Endothelial cell of umbilical vein (primary cell): ENCODE measurements at regions not wholly inside any gene's neighbourhood (a gene's known extent, or its start where the extent isn't known, plus 50 kb on each side); places are given as distances from the start of the nearest gene placed in this dataset.

Experiments used
- BruUV-seq: library from RNA; stranded (reverse); fragments of 400-500 nt; replicated peaks from 2 replicates; lab custom pipeline; 2021; lab: Mats Ljungman, UMichigan
- CTCF ChIA-PET: fragments of 300-600, 350-600 bp; sonication (Branson Sonifier 250); formaldehyde crosslinking; loops from one replicate; lab custom pipeline; 2021; ENCODE audit warnings: antibody characterized with exemption, inconsistent platforms; lab: Charles Lee
- POLR2A ChIA-PET: fragments of 300-600, 350-600 bp; sonication (Branson Sonifier 250); formaldehyde crosslinking; loops from one replicate; lab custom pipeline; 2021; ENCODE audit warnings: antibody characterized with exemption, inconsistent platforms; lab: Charles Lee
- DNase-seq: peaks from one replicate; pipeline ENCODE4 v3.0.0-alpha.2; 2011; ENCODE audit warnings: low read depth, low spot score
- FAIRE-seq: peaks from 2 replicates; lab custom pipeline; 2011; peaks lifted over from hg19 to GRCh38; lab: Jason Lieb, UNC
- H2AFZ ChIP-seq: 2 replicates; pipeline ENCODE4 v1.6.0; 2012; ENCODE audit warnings: low read depth, low read length, control low read depth, inconsistent platforms
- H3K27ac ChIP-seq: 2 replicates; pipeline ENCODE4 v1.5.1; 2011; ENCODE audit warnings: low read depth, mild to moderate bottlenecking, control low read depth, low read length, moderate library complexity; ENCODE audit not compliant: insufficient read depth
- H3K27me3 ChIP-seq, 2 experiments: 2 replicates each; pipeline versions ENCODE4 v1.6.0 to v1.6.1; 2011; ENCODE audit warnings: low read length in 2 of 2, mixed read lengths in 1 of 2; ENCODE audit not compliant: control insufficient read depth in 2 of 2, insufficient read depth in 2 of 2
- H3K36me3 ChIP-seq, 2 experiments: 2 replicates in 1 of 2; 3 replicates in 1 of 2; pipeline ENCODE4 v1.5.1; 2011; ENCODE audit warnings: low read length in 2 of 2, mild to moderate bottlenecking in 1 of 2, moderate library complexity in 1 of 2; ENCODE audit not compliant: control insufficient read depth in 2 of 2, insufficient read depth in 2 of 2; ENCODE audit errors: extremely low read depth in 1 of 2
- H3K4me1 ChIP-seq: 3 replicates; pipeline ENCODE4 v1.5.1; 2011; ENCODE audit warnings: mild to moderate bottlenecking, low read length; ENCODE audit not compliant: control insufficient read depth, insufficient read depth; ENCODE audit errors: extremely low read depth
- H3K4me2 ChIP-seq: 2 replicates; pipeline ENCODE4 v1.6.1; 2011; ENCODE audit warnings: low read length, control low read depth, mixed read lengths; ENCODE audit not compliant: insufficient read depth
- H3K4me3 ChIP-seq, 3 experiments: fragments of 200-600 bp in 1 of 3; sonication (generic), shearing (Covaris generic) in 1 of 3; replicated peaks in 1 of 3; 2 replicates each; pipeline ENCODE4 v1.5.1; 2011 to 2016; ENCODE audit warnings: control low read depth in 3 of 3, low read length in 3 of 3, mild to moderate bottlenecking in 2 of 3, inconsistent platforms in 1 of 3, low read depth in 1 of 3, moderate library complexity in 1 of 3; ENCODE audit not compliant: insufficient read depth in 1 of 3
- H3K79me2 ChIP-seq: 2 replicates; pipeline ENCODE4 v1.6.0; 2012; ENCODE audit warnings: low read length, inconsistent platforms; ENCODE audit not compliant: control insufficient read depth, insufficient read depth
- H3K9ac ChIP-seq: replicated peaks from 2 replicates; pipeline ENCODE3; 2011; ENCODE audit warnings: low read length, control low read depth; ENCODE audit not compliant: insufficient read depth; ENCODE audit errors: extremely low read depth
- H3K9me1 ChIP-seq: replicated peaks from 3 replicates; pipeline ENCODE4 v1.6.0; 2011; ENCODE audit warnings: mild to moderate bottlenecking, low read length; ENCODE audit not compliant: control insufficient read depth, insufficient read depth; ENCODE audit errors: extremely low read depth
- H3K9me3 ChIP-seq: replicated peaks from 2 replicates; pipeline ENCODE4 v1.5.1; 2012; ENCODE audit warnings: low read length, inconsistent platforms; ENCODE audit not compliant: control insufficient read depth, insufficient read depth
- H4K20me1 ChIP-seq: replicated peaks from 2 replicates; pipeline ENCODE3; 2011; ENCODE audit warnings: mild to moderate bottlenecking, low read length; ENCODE audit not compliant: control insufficient read depth, insufficient read depth; ENCODE audit errors: extremely low read depth
- EZH2 ChIP-seq: IDR thresholded peaks from 2 replicates; pipeline ENCODE4 v1.6.1; 2012; ENCODE audit warnings: borderline replicate concordance, low read depth, mild to moderate bottlenecking, moderate library complexity, low read length, inconsistent platforms; ENCODE audit not compliant: severe bottlenecking
- FOS ChIP-seq: IDR thresholded peaks from 2 replicates; pipeline ENCODE4 v1.6.1; 2011; ENCODE audit warnings: mild to moderate bottlenecking, low read length, moderate library complexity, borderline replicate concordance; ENCODE audit not compliant: insufficient read depth
- GATA2 ChIP-seq: IDR thresholded peaks from 2 replicates; pipeline ENCODE4 v1.7.0; 2011; ENCODE audit warnings: low read depth, mild to moderate bottlenecking, moderate library complexity, mixed read lengths, low read length; ENCODE audit not compliant: insufficient read length, insufficient read depth
- JUN ChIP-seq: IDR thresholded peaks from 2 replicates; pipeline ENCODE4 v1.6.1; 2011; ENCODE audit warnings: borderline replicate concordance, low read depth; ENCODE audit not compliant: insufficient read length, insufficient read depth
- MAX ChIP-seq: IDR thresholded peaks from 2 replicates; pipeline ENCODE4 v1.6.1; 2011; ENCODE audit not compliant: insufficient read depth, insufficient read length
- MYC ChIP-seq: IDR thresholded peaks from one replicate; pipeline ENCODE4 v1.6.1; 2011; ENCODE audit warnings: mild to moderate bottlenecking, low read depth, low read length
- POLR2A ChIP-seq: IDR thresholded peaks from 2 replicates; pipeline ENCODE4 v1.6.1; 2012; ENCODE audit warnings: low read depth, mild to moderate bottlenecking, control low read depth, low read length
- POLR2AphosphoS5 ChIP-seq: IDR thresholded peaks from 2 replicates; pipeline ENCODE4 v1.6.1; 2012; ENCODE audit warnings: low read depth, mild to moderate bottlenecking, control low read depth, low read length, moderate library complexity; ENCODE audit not compliant: insufficient read depth
- dilution Hi-C: fragments of 300-500 bp; cut with MboI; formaldehyde crosslinking; loops from one replicate; pipeline ENCODE4 v1.15.0; 2019; ENCODE audit warnings: low sequenced_read_pairs; ENCODE audit not compliant: extremely low pct_ligation_motif_present
- intact Hi-C: fragments of 100-400 bp; cut with micrococcal nuclease; formaldehyde crosslinking; loops from one replicate; pipeline ENCODE4 v1.10.0; 2022
- TF ChIP-seq, protein P1 (sequence below), 2 donors: IDR thresholded peaks; 1 replicate in 1 of 2; 2 replicates in 1 of 2; pipeline ENCODE4 v1.5.1; 2011; ENCODE audit warnings: low read length in 2 of 2, mild to moderate bottlenecking in 2 of 2, moderate library complexity in 2 of 2, control low read depth in 1 of 2, inconsistent platforms in 1 of 2, low read depth in 1 of 2; ENCODE audit not compliant: insufficient read depth in 1 of 2; ENCODE audit errors: extremely low read depth in 1 of 2

GRCh38 chr10:59593768-59594167, 115.9 kb downstream of the SLC16A9 start:
- CTCF ChIA-PET, result no interaction called here
- no TSS peak for BruUV-seq
- H3K9ac ChIP-seq, result no peak overlapping the region
- no peaks in the 10 kb centered on the region for H3K9me3 ChIP-seq
- H3K4me1 ChIP-seq, result no peaks in the 10 kb centered on the region
- DNase-seq (no peak), FAIRE-seq (no peak)
- H3K36me3 ChIP-seq, result no peaks in the 10 kb centered on the region
- H4K20me1 ChIP-seq, result no peaks in the 10 kb centered on the region
- H3K27ac ChIP-seq, result no peak overlapping the region
- no peaks in the 10 kb centered on the region for H3K9me1 ChIP-seq
- H2AFZ ChIP-seq, result no peak overlapping the region
- TF ChIP-seq FOS, result no peak
- no peak for TF ChIP-seq EZH2
- TF ChIP-seq GATA2, result no peak
- TF ChIP-seq POLR2AphosphoS5, result no peak
- no peak for TF ChIP-seq MAX
- TF ChIP-seq POLR2A, result no peak
- TF ChIP-seq, protein P1, sequence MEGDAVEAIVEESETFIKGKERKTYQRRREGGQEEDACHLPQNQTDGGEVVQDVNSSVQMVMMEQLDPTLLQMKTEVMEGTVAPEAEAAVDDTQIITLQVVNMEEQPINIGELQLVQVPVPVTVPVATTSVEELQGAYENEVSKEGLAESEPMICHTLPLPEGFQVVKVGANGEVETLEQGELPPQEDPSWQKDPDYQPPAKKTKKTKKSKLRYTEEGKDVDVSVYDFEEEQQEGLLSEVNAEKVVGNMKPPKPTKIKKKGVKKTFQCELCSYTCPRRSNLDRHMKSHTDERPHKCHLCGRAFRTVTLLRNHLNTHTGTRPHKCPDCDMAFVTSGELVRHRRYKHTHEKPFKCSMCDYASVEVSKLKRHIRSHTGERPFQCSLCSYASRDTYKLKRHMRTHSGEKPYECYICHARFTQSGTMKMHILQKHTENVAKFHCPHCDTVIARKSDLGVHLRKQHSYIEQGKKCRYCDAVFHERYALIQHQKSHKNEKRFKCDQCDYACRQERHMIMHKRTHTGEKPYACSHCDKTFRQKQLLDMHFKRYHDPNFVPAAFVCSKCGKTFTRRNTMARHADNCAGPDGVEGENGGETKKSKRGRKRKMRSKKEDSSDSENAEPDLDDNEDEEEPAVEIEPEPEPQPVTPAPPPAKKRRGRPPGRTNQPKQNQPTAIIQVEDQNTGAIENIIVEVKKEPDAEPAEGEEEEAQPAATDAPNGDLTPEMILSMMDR (IDR thresholded peaks at IDR 0.05; ENCODE audit: extremely low read depth in 1 of 2, insufficient read depth in 1 of 2, low read depth in 1 of 2, low read length in 2 of 2), result no peak
- TF ChIP-seq MYC, result no peak
- no peak for TF ChIP-seq JUN
- no peak overlapping the region for H3K4me2 ChIP-seq
- dilution Hi-C loops (no loop called here), intact Hi-C loops (no loop called here)
- no peaks in the 10 kb centered on the region for H3K79me2 ChIP-seq
- H3K27me3 ChIP-seq, result no peaks in the 10 kb centered on the region
- H3K4me3 ChIP-seq, result no peak overlapping the region
- POLR2A ChIA-PET, result no interaction called here
